Tibial nerve (tissue), 4 donors: ENCODE measurements at regions not wholly inside any gene's neighbourhood (a gene's known extent, or its start where the extent isn't known, plus 50 kb on each side); places are given as distances from the start of the nearest gene placed in this dataset.

Experiments
- DNase-seq, 2 donors: peaks; one replicate each; pipeline ENCODE4 v3.0.0-alpha.2; 2019; ENCODE audit warnings: low spot score in 2 of 2
- H3K27ac ChIP-seq, 4 donors: fragments of 200-600 bp; sonication (generic) in 3 of 4; one replicate each; pipeline ENCODE4 v1.5.1; 2017 to 2019; ENCODE audit warnings: mild to moderate bottlenecking in 1 of 4
- H3K27me3 ChIP-seq, 2 donors: fragments of 200-600 bp; sonication (generic) in 1 of 2; one replicate each; pipeline versions ENCODE4 v1.5.1 to v1.6.0; 2017 to 2019
- H3K36me3 ChIP-seq, 3 donors: fragments of 200-600 bp; sonication (generic); one replicate each; pipeline ENCODE4 v1.5.1; 2018 to 2019
- H3K4me1 ChIP-seq, 4 donors: fragments of 200-600 bp; sonication (generic) in 3 of 4; one replicate each; pipeline ENCODE4 v1.5.1; 2017 to 2019
- H3K4me3 ChIP-seq, 4 donors: fragments of 200-600 bp; sonication (generic) in 3 of 4; one replicate each; pipeline ENCODE4 v1.5.1; 2017 to 2019; ENCODE audit warnings: mild to moderate bottlenecking in 1 of 4, moderate library complexity in 1 of 4
- H3K9me3 ChIP-seq, 4 donors: fragments of 200-600 bp; sonication (generic) in 3 of 4; one replicate each; pipeline ENCODE4 v1.5.1; 2017 to 2019
- CTCF ChIP-seq, 5 experiments: fragments of 200-600 bp in 3 of 5; fragments of 450-650 bp in 2 of 5; sonication (generic) in 3 of 5; IDR thresholded peaks; one replicate each; pipeline ENCODE4 v1.5.1; 2016 to 2019; ENCODE audit warnings: antibody characterized with exemption in 5 of 5, mild to moderate bottlenecking in 3 of 5, moderate library complexity in 2 of 5
- EP300 ChIP-seq, 2 donors: sonication (generic); formaldehyde crosslinking; IDR thresholded peaks; one replicate each; pipeline ENCODE4 v1.6.1; 2017; ENCODE audit warnings: antibody characterized with exemption in 2 of 2, mild to moderate bottlenecking in 1 of 2
- POLR2A ChIP-seq, 2 donors: fragments of 450-650 bp; IDR thresholded peaks; one replicate each; pipeline ENCODE4 v1.6.1; 2017; ENCODE audit warnings: antibody characterized with exemption in 2 of 2, mild to moderate bottlenecking in 2 of 2, moderate library complexity in 2 of 2
- WGBS, 2 donors: methylation state at CpG; one replicate each; pipeline ENCODE4 v1.1.5; 2018; 5-methylcytosine and 5-hydroxymethylcytosine counted together

GRCh38 chr5:71998746-71999145 lies 108.5 kb upstream of the MAP1B start:
- H3K27me3 ChIP-seq = no peaks in the 10 kb centered on the region
- TF ChIP-seq CTCF (IDR thresholded peaks at IDR 0.05) (no peak), POLR2A (IDR thresholded peaks at IDR 0.05) (no peak), EP300 (IDR thresholded peaks at IDR 0.05) (no peak)
- no peaks in the 10 kb centered on the region for H3K9me3 ChIP-seq
- no peak for DNase-seq
- H3K4me1 ChIP-seq = no peaks in the 10 kb centered on the region
- no peaks in the 10 kb centered on the region for H3K36me3 ChIP-seq
- no peak overlapping the region for H3K4me3 ChIP-seq
- H3K27ac ChIP-seq = no peak overlapping the region

DNA sequence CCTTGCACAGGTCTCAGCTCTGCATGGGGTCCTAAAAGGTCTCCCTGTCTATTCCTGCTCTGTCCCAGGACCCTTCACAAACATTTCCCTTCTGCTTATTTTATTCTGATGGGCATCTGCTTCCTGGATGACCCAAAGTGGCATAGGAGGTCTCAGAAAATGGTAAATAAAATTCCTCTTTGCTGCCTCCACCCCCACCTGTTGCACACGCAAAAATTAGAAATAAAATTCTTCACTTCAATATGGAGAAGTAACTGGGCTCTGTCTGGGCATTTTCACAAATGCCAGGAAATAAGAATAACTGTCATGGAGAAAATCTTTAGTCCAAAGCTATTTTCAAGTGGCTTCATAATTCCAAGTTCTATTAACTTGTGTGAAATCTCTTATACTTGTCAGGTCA lies 106.6 kb upstream of the MAP1B start:
- no peaks in the 10 kb centered on the region for H3K36me3 ChIP-seq
- no peaks in the 10 kb centered on the region for H3K9me3 ChIP-seq
- H3K4me1 ChIP-seq = no peaks in the 10 kb centered on the region
- no peak overlapping the region for H3K4me3 ChIP-seq
- H3K27me3 ChIP-seq = no peaks in the 10 kb centered on the region
- 87 to 95% methylated on average over 1 of the region's 1 CpG for WGBS, 2 donors
- no peak for TF ChIP-seq EP300 (IDR thresholded peaks at IDR 0.05)
- TF ChIP-seq POLR2A (IDR thresholded peaks at IDR 0.05) = no peak
- no peak for TF ChIP-seq CTCF (IDR thresholded peaks at IDR 0.05)
- H3K27ac ChIP-seq = no peak overlapping the region
- DNase-seq = no peak

GRCh38 chr5:72005671-72006070 lies 101.6 kb upstream of the MAP1B start:
- Histone ChIP-seq H3K27me3 (no peaks in the 10 kb centered on the region), H3K4me1 (no peaks in the 10 kb centered on the region), H3K9me3 (no peaks in the 10 kb centered on the region), H3K27ac (no peak overlapping the region), H3K36me3 (no peaks in the 10 kb centered on the region), H3K4me3 (no peak overlapping the region)
- DNase-seq = no peak
- TF ChIP-seq EP300 (IDR thresholded peaks at IDR 0.05) (no peak), CTCF (IDR thresholded peaks at IDR 0.05) (no peak), POLR2A (IDR thresholded peaks at IDR 0.05) (no peak)

DNA sequence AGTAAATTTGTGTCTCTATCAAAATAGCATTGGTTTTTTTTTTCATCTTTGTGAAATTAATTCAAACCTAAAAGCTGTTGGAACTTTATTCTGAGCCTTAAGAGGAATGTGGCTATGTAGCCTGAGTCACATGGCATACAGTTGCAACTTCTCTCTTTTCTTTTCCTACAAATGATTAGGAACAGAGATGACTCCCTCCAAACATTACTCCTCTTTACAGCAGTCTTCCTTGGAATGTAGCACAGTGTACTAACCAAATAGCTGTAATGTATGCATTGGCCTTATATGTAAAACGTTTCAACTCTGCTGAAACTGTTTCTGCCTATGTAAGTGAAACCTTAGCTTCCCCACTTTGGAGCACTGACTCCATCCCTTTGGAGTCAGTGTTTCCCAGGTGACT lies 100.9 kb upstream of the MAP1B start:
- Histone ChIP-seq H3K27me3 (no peaks in the 10 kb centered on the region), H3K36me3 (no peaks in the 10 kb centered on the region), H3K9me3 (no peaks in the 10 kb centered on the region), H3K4me3 (no peak overlapping the region), H3K27ac (no peak overlapping the region), H3K4me1 (no peaks in the 10 kb centered on the region)
- no peak for TF ChIP-seq CTCF (IDR thresholded peaks at IDR 0.05)
- WGBS, 2 donors = 31 to 32% methylated on average over 1 of the region's 1 CpG
- DNase-seq = no peak

GRCh38 chr5:72007336-72008111 lies 99.8 kb upstream of the MAP1B start:
- no peak for TF ChIP-seq EP300 (IDR thresholded peaks at IDR 0.05)
- no peak for TF ChIP-seq POLR2A (IDR thresholded peaks at IDR 0.05)
- TF ChIP-seq CTCF (IDR thresholded peaks at IDR 0.05) = no peak
- Histone ChIP-seq H3K4me3 (no peak overlapping the region), H3K27me3 (no peaks in the 10 kb centered on the region), H3K4me1 (no peaks in the 10 kb centered on the region), H3K36me3 (no peaks in the 10 kb centered on the region), H3K9me3 (no peaks in the 10 kb centered on the region), H3K27ac (no peak overlapping the region)
- DNase-seq = no peak
- 70 to 72% methylated on average over 7 of the region's 7 CpGs for WGBS, 2 donors
